Aorta (tissue), 5 donors: ENCODE measurements at regions not wholly inside any gene's neighbourhood (a gene's known extent, or its start where the extent isn't known, plus 50 kb on each side); places are given as distances from the start of the nearest gene placed in this dataset.
A peak's percentile ranks its signal among the peaks of the same experiment; 100 is the strongest.

ENCODE experiments used
- ATAC-seq: fragments of 200-7000 bp; cut with Tn5 transposase; one replicate; pipeline ENCODE4 v1.9.1; 2022; ENCODE audit warnings: moderate library complexity; ENCODE audit not compliant: low FRiP score
- DNase-seq, 2 donors: peaks; one replicate each; pipeline ENCODE4 v3.0.0-alpha.2; 2020
- H3K27ac ChIP-seq, 2 donors: one replicate each; pipeline ENCODE4 v1.5.1; 2013; ENCODE audit warnings: low read length in 2 of 2, mild to moderate bottlenecking in 2 of 2, moderate library complexity in 2 of 2, control low read depth in 1 of 2, inconsistent platforms in 1 of 2, low read depth in 1 of 2
- H3K27me3 ChIP-seq, 2 donors: one replicate each; pipeline ENCODE4 v1.6.1; 2013; ENCODE audit warnings: control low read depth in 1 of 2, low read length in 1 of 2, mild to moderate bottlenecking in 1 of 2, moderate library complexity in 1 of 2; ENCODE audit not compliant: insufficient read depth in 2 of 2, control insufficient read depth in 1 of 2
- H3K36me3 ChIP-seq, 2 donors: one replicate each; pipeline ENCODE4 v1.6.1; 2013; ENCODE audit warnings: control low read depth in 1 of 2, low read length in 1 of 2, mild to moderate bottlenecking in 1 of 2; ENCODE audit not compliant: insufficient read depth in 2 of 2, control insufficient read depth in 1 of 2
- H3K4me1 ChIP-seq, 2 donors: one replicate each; pipeline ENCODE4 v1.6.1; 2013; ENCODE audit warnings: low read length in 2 of 2, control low read depth in 1 of 2, mild to moderate bottlenecking in 1 of 2, moderate library complexity in 1 of 2; ENCODE audit not compliant: insufficient read depth in 2 of 2, control insufficient read depth in 1 of 2
- H3K4me3 ChIP-seq, 2 donors: one replicate each; pipeline ENCODE4 v1.5.1; 2013; ENCODE audit warnings: low read length in 2 of 2, control low read depth in 1 of 2, mild to moderate bottlenecking in 1 of 2
- H3K9me3 ChIP-seq: one replicate; pipeline ENCODE4 v1.6.1; 2013; ENCODE audit warnings: mild to moderate bottlenecking, low read length; ENCODE audit not compliant: control insufficient read depth
- WGBS, 2 donors: extraction: QIAGEN DNeasy Blood & Tissue Kit; methylation state at CpG; one replicate each; pipeline ENCODE4 v1.1.7; 2013; 5-methylcytosine and 5-hydroxymethylcytosine counted together
- intact Hi-C, 2 donors: fragments of 100-400 bp; cut with DNase I; formaldehyde crosslinking; loops; one replicate each; pipeline versions ENCODE4 v1.14.2 to v1.15.0; 2022
- donor health status: healthy with polysubstance abuse.
- donor health status: Bipolar disorder and iron deficiency.
- donor health status: DM: no; HTN: no; CAD: no.
- donor health status: DM: no; HTN: no; CAD: no.
- donor health status: DM: yes; HTN: yes; CAD: no.

DNA sequence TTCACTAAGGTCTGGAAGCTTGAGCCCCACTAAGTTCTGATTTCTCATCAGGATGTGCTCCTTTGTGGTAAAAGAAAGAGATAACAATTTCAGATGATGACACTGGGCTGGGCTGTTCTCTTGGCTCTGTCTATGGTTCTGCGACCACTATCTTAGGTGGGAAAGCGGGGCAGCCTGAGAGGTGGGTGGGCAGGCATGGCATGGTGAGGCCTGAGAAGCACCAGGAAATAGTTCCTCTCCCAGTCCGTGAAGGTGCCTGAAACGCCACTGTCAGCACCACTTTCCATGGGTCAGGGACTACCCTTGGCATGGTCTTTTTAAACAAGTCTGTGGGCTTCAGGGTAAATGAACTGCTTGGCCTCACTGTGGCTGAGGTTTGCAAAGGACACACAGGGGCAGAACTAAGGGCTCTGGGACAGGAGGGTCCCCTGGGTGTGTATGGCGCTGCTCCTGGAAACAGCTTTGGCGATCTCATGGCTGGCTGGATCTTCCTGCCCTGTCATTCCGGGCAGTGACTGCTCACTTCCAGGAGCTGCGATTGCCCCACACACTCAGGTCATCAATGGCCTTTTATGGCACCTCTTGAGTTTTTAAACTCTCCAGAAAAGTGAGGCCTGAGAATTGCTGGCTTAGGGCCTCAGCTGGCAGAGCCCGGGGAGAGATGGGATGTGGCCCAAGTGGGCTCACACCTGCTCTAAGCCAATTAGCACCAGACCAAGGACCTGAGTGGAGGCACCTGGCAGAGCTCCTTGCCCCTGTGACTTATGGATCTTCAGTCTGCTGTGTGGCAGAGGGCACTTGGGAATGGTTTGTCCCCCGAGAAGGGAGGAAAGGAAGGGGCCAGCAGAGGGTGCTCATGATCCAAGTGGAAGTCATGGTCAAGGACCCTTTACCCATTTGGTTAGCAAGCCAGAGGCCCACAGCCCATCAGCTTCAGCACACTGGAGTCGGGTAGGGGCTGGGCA lies 55.6 kb upstream of the LYVE1 start:
- Histone ChIP-seq H3K4me1 (peaks cover 0 to under 1% of the 10 kb centered on the region in 2 donors), H3K9me3 (no peaks in the 10 kb centered on the region), H3K4me3 (no peak overlapping the region), H3K36me3 (peaks cover 0 to 12% of the 10 kb centered on the region in 2 donors), H3K27me3 (no peaks in the 10 kb centered on the region), H3K27ac (peak overlapping the region; percentile 62 to 74)
- 41 to 43% methylated on average over 11 of the region's 11 CpGs for WGBS, 2 donors
- intact Hi-C loops = loop anchor here in 1 of 2 donors (10.0 kb wide), 1 partner anchor 111 kb away; no protein-coding TSS in a partner anchor
- ATAC-seq (peak; percentile 54), DNase-seq (no peak)

DNA sequence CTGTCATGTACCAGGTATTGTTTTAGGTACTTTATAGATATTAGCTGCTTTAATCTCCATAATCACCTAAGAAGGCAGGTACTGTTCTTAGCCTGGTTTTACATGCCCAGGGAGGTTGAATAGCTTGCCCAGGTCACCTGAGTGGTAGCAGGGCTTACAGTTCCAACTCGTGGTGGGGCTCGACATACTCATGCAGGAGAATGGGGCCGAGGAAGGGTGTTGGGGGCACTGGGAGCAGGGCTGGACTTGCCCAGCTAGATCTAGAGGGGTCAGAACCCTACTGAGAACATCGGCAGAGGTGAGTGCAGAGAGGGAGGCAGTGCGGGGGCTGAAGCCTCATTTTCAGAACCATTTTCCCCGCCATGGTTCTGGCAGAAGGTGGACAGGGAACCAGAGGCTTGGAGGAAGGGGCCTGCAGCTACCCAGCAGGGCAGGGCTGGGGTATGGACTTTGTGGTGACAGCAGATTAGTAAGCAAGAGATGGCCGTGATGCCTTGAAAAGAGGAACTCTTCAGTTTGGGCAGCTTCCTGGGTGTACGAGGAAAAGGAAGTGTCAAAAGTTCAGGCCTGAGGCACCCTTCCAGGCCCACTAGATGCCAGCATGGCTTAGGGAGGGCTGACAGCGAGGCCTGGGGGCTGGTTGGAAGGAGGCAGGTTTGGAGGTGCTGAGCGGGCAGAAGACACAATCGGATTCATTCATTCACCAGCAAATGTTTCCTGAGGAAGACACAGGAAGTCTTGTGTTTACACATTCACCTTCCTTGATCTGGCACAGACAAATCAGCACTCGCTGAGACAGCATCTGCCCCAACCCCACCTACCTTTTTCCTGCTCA lies 54.7 kb upstream of the LYVE1 start:
- intact Hi-C loops = loop anchor here in 1 of 2 donors (10.0 kb wide), 1 partner anchor 112 kb away; no protein-coding TSS in a partner anchor
- peak in 1 of 2 donors; percentile 73 for DNase-seq

DNA sequence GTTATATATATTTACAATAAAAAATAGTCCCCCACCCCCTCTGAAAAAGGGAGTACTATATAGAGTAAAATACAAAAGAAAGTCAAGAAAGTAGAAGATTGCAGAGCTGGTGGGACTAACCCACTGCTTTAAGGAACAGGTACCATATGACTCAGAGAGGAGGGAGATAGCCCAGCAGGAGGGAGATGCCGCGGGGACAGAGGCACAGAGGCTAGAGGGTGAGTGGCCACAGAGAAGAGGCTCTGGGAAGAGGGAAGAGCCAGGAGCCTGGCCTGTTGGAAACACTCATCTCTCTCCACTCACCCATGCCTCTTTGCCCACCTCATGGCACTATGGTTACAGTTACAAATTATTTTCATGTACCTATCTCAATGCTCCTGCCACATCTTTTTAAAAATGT lies 53.6 kb upstream of the LYVE1 start:
- Histone ChIP-seq H3K9me3 (no peaks in the 10 kb centered on the region), H3K36me3 (peaks cover 0 to 8% of the 10 kb centered on the region in 2 donors), H3K27ac (peak overlapping the region; percentile 28 to 62), H3K4me3 (no peak overlapping the region), H3K27me3 (no peaks in the 10 kb centered on the region), H3K4me1 (peaks cover 0 to 8% of the 10 kb centered on the region in 2 donors)
- WGBS, 2 donors = 79 to 87% methylated on average over 2 of the region's 2 CpGs
- ATAC-seq (no peak), DNase-seq (no peak)
- intact Hi-C loops = loop anchor here in 1 of 2 donors (10.0 kb wide), 1 partner anchor 113 kb away; no protein-coding TSS in a partner anchor

More for the DNA sequence above, 54.7 kb upstream of the LYVE1 start:
- Histone ChIP-seq H3K4me1 (peaks cover 0 to 4% of the 10 kb centered on the region in 2 donors), H3K9me3 (no peaks in the 10 kb centered on the region), H3K27ac (peak overlapping the region; percentile 62 to 74), H3K36me3 (peaks cover 0 to 6% of the 10 kb centered on the region in 2 donors), H3K4me3 (no peak overlapping the region), H3K27me3 (no peaks in the 10 kb centered on the region)
- WGBS, 2 donors = 69 to 73% methylated on average over 12 of the region's 12 CpGs
- ATAC-seq = peak; percentile 16

DNA sequence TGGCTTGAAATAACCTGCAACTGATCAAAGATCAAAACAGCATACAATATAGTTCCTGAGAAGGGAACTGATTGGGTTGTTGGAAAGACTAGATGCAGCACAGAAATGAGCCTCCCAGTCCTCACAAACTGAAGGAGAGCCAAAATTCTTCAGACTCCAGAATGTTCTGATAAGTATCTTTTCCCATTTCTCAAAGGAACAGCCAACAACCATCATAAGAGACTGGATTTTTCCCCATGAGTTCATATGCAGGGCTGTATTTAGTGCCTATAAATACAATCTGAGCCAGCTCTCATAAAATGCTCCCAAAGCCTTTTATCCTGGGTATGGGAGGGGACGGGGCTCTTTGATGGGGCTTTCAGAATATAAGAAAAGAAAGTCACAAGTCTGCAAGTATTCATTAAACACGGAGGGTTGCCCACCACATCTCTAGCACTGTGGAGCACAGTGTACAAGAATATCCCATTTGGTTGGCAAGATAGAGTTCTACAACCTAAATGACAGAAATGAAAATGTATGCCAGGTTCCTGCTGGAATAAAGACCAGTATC lies 50.7 kb upstream of the LYVE1 start:
- WGBS, 2 donors = 5 to 9% methylated on average over 2 of the region's 2 CpGs
- peaks cover 0 to 8% of the 10 kb centered on the region in 2 donors for H3K4me1 ChIP-seq
- H3K36me3 ChIP-seq = peaks cover 0 to 8% of the 10 kb centered on the region in 2 donors
- no peak overlapping the region for H3K4me3 ChIP-seq
- ATAC-seq = peak; percentile 15
- DNase-seq = no peak
- H3K27me3 ChIP-seq = no peaks in the 10 kb centered on the region
- H3K27ac ChIP-seq = peak overlapping the region; percentile 97 to 100
- intact Hi-C loops = no loop called here
- no peaks in the 10 kb centered on the region for H3K9me3 ChIP-seq

DNA sequence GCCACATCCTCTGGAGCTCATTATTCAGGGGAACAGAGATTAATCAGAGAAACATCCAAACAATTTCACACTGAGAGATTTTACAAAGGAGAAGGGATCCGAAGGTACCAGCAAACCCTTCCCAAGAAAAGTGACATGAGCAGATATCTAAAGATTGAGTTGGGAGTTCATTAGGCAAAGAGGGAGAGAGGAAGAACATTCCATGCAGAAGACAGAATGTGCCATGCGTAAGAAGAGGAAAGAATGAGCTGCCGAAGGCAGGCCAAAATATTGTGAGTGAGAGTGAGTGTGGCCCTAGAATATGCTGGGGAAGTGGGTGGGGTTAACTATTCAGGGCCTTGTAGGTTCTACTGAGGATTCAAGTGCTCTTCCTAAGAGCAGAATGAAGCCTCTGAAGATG lies 50.0 kb upstream of the LYVE1 start:
- H3K9me3 ChIP-seq = no peaks in the 10 kb centered on the region
- WGBS, 2 donors = 7 to 8% methylated on average over 3 of the region's 3 CpGs
- H3K4me1 ChIP-seq = peaks cover 0 to 8% of the 10 kb centered on the region in 2 donors
- peak overlapping the region; percentile 97 to 100 for H3K27ac ChIP-seq
- DNase-seq (no peak), ATAC-seq (peak; percentile 58)
- H3K36me3 ChIP-seq = peaks cover 6 to 8% of the 10 kb centered on the region in 2 donors
- H3K4me3 ChIP-seq = no peak overlapping the region
- no peaks in the 10 kb centered on the region for H3K27me3 ChIP-seq
- intact Hi-C loops = no loop called here
